ENCODE measurements at regions not wholly inside any gene's neighbourhood (a gene's known extent, or its start where the extent isn't known, plus 50 kb on each side); places are given as distances from the start of the nearest gene placed in this dataset.

GRCh38 chr2:234437642-234438304 lies 59.1 kb downstream of the ARL4C start:
- no peak for TF ChIP-seq CTCF (IDR thresholded peaks at IDR 0.05)
- TF ChIP-seq POLR2A (IDR thresholded peaks at IDR 0.05): no peak
